ENCODE measurements at regions not wholly inside any gene's neighbourhood (a gene's known extent, or its start where the extent isn't known, plus 50 kb on each side); places are given as distances from the start of the nearest gene placed in this dataset.

DNA sequence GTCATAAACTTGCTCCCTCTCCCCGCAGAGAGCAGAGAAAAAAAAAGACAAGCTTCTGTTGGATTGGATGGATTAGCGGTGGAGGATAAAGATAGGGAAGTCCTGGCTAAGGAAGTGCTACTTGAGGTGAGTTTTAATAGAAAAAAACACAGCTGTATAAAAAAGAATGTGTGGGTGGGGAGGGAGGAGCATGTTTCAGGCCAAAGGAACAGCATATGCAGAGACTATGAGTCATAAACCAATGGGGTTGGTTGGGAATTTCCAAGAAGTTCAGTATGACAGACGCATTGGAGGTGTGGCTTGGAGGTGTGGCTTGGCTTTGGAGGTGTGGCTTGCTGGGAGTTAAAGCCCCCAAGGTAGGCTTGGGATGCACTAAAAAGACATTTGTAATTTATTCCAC is 103.0 kb upstream of the LSM8 start:
- peak; percentile 90 for DNase-seq (ENCODE audit: unreplicated experiment)
- intact Hi-C loops (cut with micrococcal nuclease), result no loop called here
- CTCF ChIA-PET, result interaction anchor here (0.6 to 1.5 kb wide), 5 partner anchors 12 to 348 kb away, joined by 3 to 4 read pairs (median 4); no protein-coding TSS in a partner anchor
- Mint-ChIP-seq H3K4me3 (ENCODE audit: unreplicated experiment) (peak overlapping the region; percentile 42), H3K27ac (ENCODE audit: low read depth, unreplicated experiment) (peak overlapping the region; percentile 93), H3K4me1 (ENCODE audit: insufficient read depth, unreplicated experiment) (peaks cover 47% of the 10 kb centered on the region), H3K9me3 (ENCODE audit: unreplicated experiment) (peaks cover 13% of the 10 kb centered on the region), H3K27me3 (ENCODE audit: insufficient read depth, unreplicated experiment) (no peaks in the 10 kb centered on the region), H3K36me3 (ENCODE audit: insufficient read depth, unreplicated experiment) (no peaks in the 10 kb centered on the region)
- POLR2A ChIA-PET, result interaction anchor here (0.8 to 1.5 kb wide), 7 partner anchors 8 to 369 kb away, joined by 3 to 4 read pairs (median 3); no protein-coding TSS in a partner anchor
- TF ChIP-seq, protein P1, sequence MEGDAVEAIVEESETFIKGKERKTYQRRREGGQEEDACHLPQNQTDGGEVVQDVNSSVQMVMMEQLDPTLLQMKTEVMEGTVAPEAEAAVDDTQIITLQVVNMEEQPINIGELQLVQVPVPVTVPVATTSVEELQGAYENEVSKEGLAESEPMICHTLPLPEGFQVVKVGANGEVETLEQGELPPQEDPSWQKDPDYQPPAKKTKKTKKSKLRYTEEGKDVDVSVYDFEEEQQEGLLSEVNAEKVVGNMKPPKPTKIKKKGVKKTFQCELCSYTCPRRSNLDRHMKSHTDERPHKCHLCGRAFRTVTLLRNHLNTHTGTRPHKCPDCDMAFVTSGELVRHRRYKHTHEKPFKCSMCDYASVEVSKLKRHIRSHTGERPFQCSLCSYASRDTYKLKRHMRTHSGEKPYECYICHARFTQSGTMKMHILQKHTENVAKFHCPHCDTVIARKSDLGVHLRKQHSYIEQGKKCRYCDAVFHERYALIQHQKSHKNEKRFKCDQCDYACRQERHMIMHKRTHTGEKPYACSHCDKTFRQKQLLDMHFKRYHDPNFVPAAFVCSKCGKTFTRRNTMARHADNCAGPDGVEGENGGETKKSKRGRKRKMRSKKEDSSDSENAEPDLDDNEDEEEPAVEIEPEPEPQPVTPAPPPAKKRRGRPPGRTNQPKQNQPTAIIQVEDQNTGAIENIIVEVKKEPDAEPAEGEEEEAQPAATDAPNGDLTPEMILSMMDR (IDR thresholded peaks at IDR 0.05; ENCODE audit: unreplicated experiment), result no peak
- BruUV-seq (replicated peaks), result no TSS peak

DNA sequence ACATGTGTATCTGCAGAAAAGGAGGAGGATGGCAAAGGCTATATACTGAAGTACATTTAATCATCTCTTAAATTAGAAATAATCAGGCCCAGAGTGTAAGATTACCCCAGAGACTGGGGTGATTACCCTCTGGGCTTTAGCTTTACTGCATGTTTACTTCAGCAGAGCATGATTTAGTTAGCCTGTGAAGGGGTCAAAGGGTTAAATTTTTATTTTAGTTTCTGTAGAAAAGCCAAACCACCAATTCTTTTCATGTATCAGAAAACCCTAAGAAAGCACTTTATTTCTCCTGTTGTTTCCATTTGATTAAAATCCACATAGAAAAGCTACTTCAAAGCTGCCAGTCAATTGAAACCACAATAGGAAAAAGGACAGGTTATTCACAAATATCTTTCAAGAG is 101.5 kb upstream of the LSM8 start:
- no peaks in the 10 kb centered on the region for H3K36me3 Mint-ChIP-seq (ENCODE audit: insufficient read depth, unreplicated experiment)
- TF ChIP-seq, protein P1 (IDR thresholded peaks at IDR 0.05; ENCODE audit: unreplicated experiment), result no peak
- H3K27ac Mint-ChIP-seq (ENCODE audit: low read depth, unreplicated experiment), result no peak overlapping the region
- no peaks in the 10 kb centered on the region for H3K27me3 Mint-ChIP-seq (ENCODE audit: insufficient read depth, unreplicated experiment)
- no peak for DNase-seq (ENCODE audit: unreplicated experiment)
- peaks cover 38% of the 10 kb centered on the region for H3K4me1 Mint-ChIP-seq (ENCODE audit: insufficient read depth, unreplicated experiment)
- ChIA-PET POLR2A (no interaction called here), CTCF (interaction anchor here (0.7 kb wide), 1 partner anchor 57 kb away, joined by 3 read pairs; no protein-coding TSS in a partner anchor)
- H3K9me3 Mint-ChIP-seq (ENCODE audit: unreplicated experiment), result peaks cover 13% of the 10 kb centered on the region
- no peak overlapping the region for H3K4me3 Mint-ChIP-seq (ENCODE audit: unreplicated experiment)
- BruUV-seq (replicated peaks), result no TSS peak
- intact Hi-C loops (cut with micrococcal nuclease), result no loop called here

DNA sequence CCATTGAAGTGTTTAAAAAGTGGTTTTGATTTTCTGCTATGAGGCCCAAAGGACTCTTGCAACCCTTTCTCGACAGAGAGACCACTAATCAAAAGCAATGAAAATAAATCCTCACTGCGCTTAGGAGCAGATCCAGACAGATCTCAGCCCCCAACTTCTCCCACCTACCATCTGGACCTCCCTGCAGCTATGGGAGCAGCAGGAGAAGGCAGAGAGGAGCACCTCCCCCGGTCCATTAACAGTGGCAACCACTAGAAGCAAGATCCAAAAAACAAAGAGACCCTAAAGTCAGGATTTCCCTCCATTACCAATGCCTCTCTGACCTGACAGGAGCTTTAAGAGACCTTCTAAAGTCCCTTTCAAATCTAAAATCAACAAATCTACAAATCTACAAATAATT is 99.0 kb upstream of the LSM8 start:
- Mint-ChIP-seq H3K4me3 (ENCODE audit: unreplicated experiment) (no peak overlapping the region), H3K4me1 (ENCODE audit: insufficient read depth, unreplicated experiment) (peaks cover 22% of the 10 kb centered on the region), H3K27ac (ENCODE audit: low read depth, unreplicated experiment) (no peak overlapping the region), H3K9me3 (ENCODE audit: unreplicated experiment) (peaks cover 13% of the 10 kb centered on the region), H3K36me3 (ENCODE audit: insufficient read depth, unreplicated experiment) (no peaks in the 10 kb centered on the region), H3K27me3 (ENCODE audit: insufficient read depth, unreplicated experiment) (no peaks in the 10 kb centered on the region)
- BruUV-seq (replicated peaks), result no TSS peak
- no peak for DNase-seq (ENCODE audit: unreplicated experiment)
- CTCF ChIA-PET, result interaction anchor here (1.1 to 1.2 kb wide), 2 partner anchors 92 to 334 kb away, joined by 3 to 4 read pairs; no protein-coding TSS in a partner anchor
- intact Hi-C loops (cut with micrococcal nuclease), result no loop called here
- POLR2A ChIA-PET, result no interaction called here
- TF ChIP-seq, protein P1 (IDR thresholded peaks at IDR 0.05; ENCODE audit: unreplicated experiment), result no peak

DNA sequence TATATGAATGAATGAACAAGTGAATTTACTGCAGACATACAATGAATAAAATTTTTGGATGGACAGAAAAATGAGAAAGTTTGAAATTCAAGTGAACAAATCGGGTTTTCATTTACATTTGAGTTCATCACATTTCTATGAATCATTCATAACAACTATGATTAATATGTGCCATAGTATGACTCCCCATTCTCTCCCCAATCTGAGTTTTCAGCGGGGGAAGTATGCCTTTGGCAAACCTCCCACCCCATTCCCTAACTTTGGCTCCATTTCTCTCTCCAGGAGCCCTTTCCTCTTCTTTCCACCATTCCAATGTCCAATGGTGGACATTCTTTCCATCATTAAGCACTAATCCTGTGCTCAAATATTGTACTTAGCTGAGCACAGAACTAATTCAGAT is 96.8 kb upstream of the LSM8 start:
- peaks cover 12% of the 10 kb centered on the region for H3K4me1 Mint-ChIP-seq (ENCODE audit: insufficient read depth, unreplicated experiment)
- CTCF ChIA-PET, result interaction anchor here (0.9 kb wide), 1 partner anchor 354 kb away, joined by 3 read pairs; no protein-coding TSS in a partner anchor
- TF ChIP-seq, protein P1 (IDR thresholded peaks at IDR 0.05; ENCODE audit: unreplicated experiment), result no peak

More for the DNA sequence above, 96.8 kb upstream of the LSM8 start:
- H3K9me3 Mint-ChIP-seq (ENCODE audit: unreplicated experiment), result peaks cover 6% of the 10 kb centered on the region
- H3K36me3 Mint-ChIP-seq (ENCODE audit: insufficient read depth, unreplicated experiment), result no peaks in the 10 kb centered on the region
- DNase-seq (ENCODE audit: unreplicated experiment), result no peak
- H3K27ac Mint-ChIP-seq (ENCODE audit: low read depth, unreplicated experiment), result no peak overlapping the region
- POLR2A ChIA-PET, result no interaction called here
- intact Hi-C loops (cut with micrococcal nuclease), result no loop called here
- H3K27me3 Mint-ChIP-seq (ENCODE audit: insufficient read depth, unreplicated experiment), result no peaks in the 10 kb centered on the region
- BruUV-seq (replicated peaks), result no TSS peak
- no peak overlapping the region for H3K4me3 Mint-ChIP-seq (ENCODE audit: unreplicated experiment)

All from MCF 10A (cell line).